ENCODE measurements at regions not wholly inside any gene's neighbourhood (a gene's known extent, or its start where the extent isn't known, plus 50 kb on each side); places are given as distances from the start of the nearest gene placed in this dataset.

GRCh38 chr6:155641603-155642002 lies 186.0 kb upstream of the NOX3 start:
- no peak overlapping the region for H3K4me2 ChIP-seq (ENCODE audit: low read length)
- H3K27ac ChIP-seq (ENCODE audit: low read length): no peak overlapping the region
- no peaks in the 10 kb centered on the region for H3K36me3 ChIP-seq (replicated peaks; ENCODE audit: low read depth, low read length)
- H3K9me3 ChIP-seq (ENCODE audit: insufficient read depth, low read length): no peaks in the 10 kb centered on the region
- H3K9ac ChIP-seq (ENCODE audit: low read length): no peak overlapping the region
- no peaks in the 10 kb centered on the region for H3K79me2 ChIP-seq (ENCODE audit: low read length)
- no peak overlapping the region for H2AFZ ChIP-seq (ENCODE audit: low read depth, low read length)
- H3K27me3 ChIP-seq (ENCODE audit: low read depth, low read length): no peaks in the 10 kb centered on the region
- H4K20me1 ChIP-seq (ENCODE audit: insufficient read depth, low read length): no peaks in the 10 kb centered on the region
- TF ChIP-seq CTCF (IDR thresholded peaks at IDR 0.05; ENCODE audit: low read depth, low read length) (no peak), EZH2phosphoT487 (IDR thresholded peaks at IDR 0.05; ENCODE audit: low read depth) (no peak)
- no peaks in the 10 kb centered on the region for H3K4me1 ChIP-seq (ENCODE audit: low read length)
- H3K4me3 ChIP-seq (ENCODE audit: low read length): no peak overlapping the region

GRCh38 chr6:155638200-155638599 lies 182.6 kb upstream of the NOX3 start:
- no peaks in the 10 kb centered on the region for H3K4me1 ChIP-seq (ENCODE audit: low read length)
- H3K9ac ChIP-seq (ENCODE audit: low read length): no peak overlapping the region
- no peaks in the 10 kb centered on the region for H3K27me3 ChIP-seq (ENCODE audit: low read depth, low read length)
- H3K79me2 ChIP-seq (ENCODE audit: low read length): no peaks in the 10 kb centered on the region
- no peaks in the 10 kb centered on the region for H3K9me3 ChIP-seq (ENCODE audit: insufficient read depth, low read length)
- no peak overlapping the region for H3K4me2 ChIP-seq (ENCODE audit: low read length)
- no peaks in the 10 kb centered on the region for H3K36me3 ChIP-seq (replicated peaks; ENCODE audit: low read depth, low read length)
- no peaks in the 10 kb centered on the region for H4K20me1 ChIP-seq (ENCODE audit: insufficient read depth, low read length)
- no peak overlapping the region for H3K27ac ChIP-seq (ENCODE audit: low read length)
- H3K4me3 ChIP-seq (ENCODE audit: low read length): no peak overlapping the region
- no peak for TF ChIP-seq EZH2phosphoT487 (IDR thresholded peaks at IDR 0.05; ENCODE audit: low read depth)
- no peak for TF ChIP-seq CTCF (IDR thresholded peaks at IDR 0.05; ENCODE audit: low read depth, low read length)
- no peak overlapping the region for H2AFZ ChIP-seq (ENCODE audit: low read depth, low read length)

- no peaks in the 10 kb centered on the region for H3K4me1 ChIP-seq (ENCODE audit: low read length)
- no peaks in the 10 kb centered on the region for H3K36me3 ChIP-seq (replicated peaks; ENCODE audit: low read depth, low read length)
- H3K79me2 ChIP-seq (ENCODE audit: low read length): no peaks in the 10 kb centered on the region
- no peak overlapping the region for H3K4me2 ChIP-seq (ENCODE audit: low read length)
- no peaks in the 10 kb centered on the region for H3K9me3 ChIP-seq (ENCODE audit: insufficient read depth, low read length)
- no peak overlapping the region for H2AFZ ChIP-seq (ENCODE audit: low read depth, low read length)
- no peak overlapping the region for H3K4me3 ChIP-seq (ENCODE audit: low read length)
- TF ChIP-seq EZH2phosphoT487 (IDR thresholded peaks at IDR 0.05; ENCODE audit: low read depth) (no peak), CTCF (IDR thresholded peaks at IDR 0.05; ENCODE audit: low read depth, low read length) (no peak)
- H3K27me3 ChIP-seq (ENCODE audit: low read depth, low read length): no peaks in the 10 kb centered on the region
- H4K20me1 ChIP-seq (ENCODE audit: insufficient read depth, low read length): no peaks in the 10 kb centered on the region
- no peak overlapping the region for H3K9ac ChIP-seq (ENCODE audit: low read length)
- H3K27ac ChIP-seq (ENCODE audit: low read length): no peak overlapping the region
Observed at GRCh38 chr6:155635416-155635815, 179.8 kb upstream of the NOX3 start.

- H3K36me3 ChIP-seq (replicated peaks; ENCODE audit: low read depth, low read length): no peaks in the 10 kb centered on the region
- no peaks in the 10 kb centered on the region for H3K27me3 ChIP-seq (ENCODE audit: low read depth, low read length)
- H3K27ac ChIP-seq (ENCODE audit: low read length): no peak overlapping the region
- TF ChIP-seq EZH2phosphoT487 (IDR thresholded peaks at IDR 0.05; ENCODE audit: low read depth) (no peak), CTCF (IDR thresholded peaks at IDR 0.05; ENCODE audit: low read depth, low read length) (no peak)
- no peaks in the 10 kb centered on the region for H3K9me3 ChIP-seq (ENCODE audit: insufficient read depth, low read length)
- H3K9ac ChIP-seq (ENCODE audit: low read length): no peak overlapping the region
- H3K4me2 ChIP-seq (ENCODE audit: low read length): no peak overlapping the region
- no peaks in the 10 kb centered on the region for H3K4me1 ChIP-seq (ENCODE audit: low read length)
- H4K20me1 ChIP-seq (ENCODE audit: insufficient read depth, low read length): no peaks in the 10 kb centered on the region
- no peaks in the 10 kb centered on the region for H3K79me2 ChIP-seq (ENCODE audit: low read length)
- H3K4me3 ChIP-seq (ENCODE audit: low read length): no peak overlapping the region
- no peak overlapping the region for H2AFZ ChIP-seq (ENCODE audit: low read depth, low read length)
Observed at GRCh38 chr6:155630085-155630484, 174.4 kb upstream of the NOX3 start.
